Esophagus muscularis mucosa (tissue), 4 donors: ENCODE measurements at regions not wholly inside any gene's neighbourhood (a gene's known extent, or its start where the extent isn't known, plus 50 kb on each side); places are given as distances from the start of the nearest gene placed in this dataset.

Experiments
- DNase-seq: peaks from one replicate; pipeline ENCODE4 v3.0.0-alpha.2; 2017; ENCODE audit errors: extremely low spot score
- H3K27ac ChIP-seq, 4 donors: fragments of 200-600 bp; sonication (generic); replicated peaks in 1 of 4; 1 replicate in 3 of 4; 2 replicates in 1 of 4; pipeline ENCODE4 v1.5.1; 2016 to 2019; ENCODE audit warnings: mild to moderate bottlenecking in 1 of 4
- H3K27me3 ChIP-seq, 4 donors: fragments of 200-600 bp; sonication (generic); one replicate each; pipeline versions ENCODE4 v1.5.1 to v1.6.0; 2016 to 2019
- H3K36me3 ChIP-seq, 4 donors: fragments of 200-600 bp; sonication (generic); one replicate each; pipeline ENCODE4 v1.5.1; 2016 to 2019
- H3K4me1 ChIP-seq, 4 donors: fragments of 200-600 bp; sonication (generic); one replicate each; pipeline ENCODE4 v1.5.1; 2016 to 2019
- H3K4me3 ChIP-seq, 4 donors: fragments of 200-600 bp; sonication (generic); 1 replicate in 2 of 4; 2 replicates in 2 of 4; pipeline ENCODE4 v1.5.1; 2016 to 2019; ENCODE audit warnings: mild to moderate bottlenecking in 4 of 4, moderate library complexity in 1 of 4
- H3K9me3 ChIP-seq, 4 donors: fragments of 200-600 bp; sonication (generic); 1 replicate in 3 of 4; 2 replicates in 1 of 4; pipeline ENCODE4 v1.5.1; 2016 to 2019
- CTCF ChIP-seq, 3 experiments: fragments of 200-600 bp in 2 of 3; fragments of 450-650 bp in 1 of 3; sonication (generic) in 2 of 3; IDR thresholded peaks; one replicate each; pipeline ENCODE4 v1.5.1; 2017 to 2019; ENCODE audit warnings: antibody characterized with exemption in 3 of 3, mild to moderate bottlenecking in 2 of 3, moderate library complexity in 1 of 3
- EP300 ChIP-seq: sonication (generic); formaldehyde crosslinking; IDR thresholded peaks from one replicate; pipeline ENCODE4 v1.6.1; 2017; ENCODE audit warnings: antibody characterized with exemption
- POLR2A ChIP-seq: fragments of 450-650 bp; IDR thresholded peaks from one replicate; pipeline ENCODE4 v1.6.1; 2017; ENCODE audit warnings: antibody characterized with exemption, moderate library complexity, mild to moderate bottlenecking, low read depth
- POLR2AphosphoS5 ChIP-seq, 2 donors: sonication (generic); formaldehyde crosslinking; IDR thresholded peaks; one replicate each; pipeline ENCODE4 v1.6.1; 2017; ENCODE audit warnings: antibody characterized with exemption in 2 of 2
- WGBS: methylation state at CpG from one replicate; pipeline ENCODE4 v1.1.5; 2018; 5-methylcytosine and 5-hydroxymethylcytosine counted together
- intact Hi-C: fragments of 100-400 bp; cut with DNase I; formaldehyde crosslinking; loops from one replicate; pipeline ENCODE4 v1.15.1; 2023

- no peak overlapping the region for H3K4me3 ChIP-seq
- no peak for DNase-seq
- H3K27ac ChIP-seq = no peak overlapping the region
- H3K4me1 ChIP-seq = peaks cover 0 to 12% (median 0%) of the 10 kb centered on the region in 4 donors
- H3K27me3 ChIP-seq = no peaks in the 10 kb centered on the region
- intact Hi-C loops = no loop called here
- TF ChIP-seq POLR2AphosphoS5 (IDR thresholded peaks at IDR 0.05) (no peak), POLR2A (no peak), EP300 (no peak), CTCF (IDR thresholded peaks at IDR 0.05) (no peak)
- H3K36me3 ChIP-seq = no peaks in the 10 kb centered on the region
- no peaks in the 10 kb centered on the region for H3K9me3 ChIP-seq
Observed at GRCh38 chr2:145166731-145167302, 646.9 kb upstream of the ZEB2 start.

GRCh38 chr2:145161656-145162055 lies 641.7 kb upstream of the ZEB2 start:
- no peak for DNase-seq
- Histone ChIP-seq H3K4me3 (no peak overlapping the region), H3K4me1 (peaks cover 10 to 29% (median 22%) of the 10 kb centered on the region in 4 donors), H3K27ac (no peak overlapping the region), H3K27me3 (no peaks in the 10 kb centered on the region), H3K9me3 (no peaks in the 10 kb centered on the region), H3K36me3 (no peaks in the 10 kb centered on the region)
- 90% methylated on average over 2 of the region's 2 CpGs for WGBS
- intact Hi-C loops = no loop called here
- TF ChIP-seq POLR2AphosphoS5 (IDR thresholded peaks at IDR 0.05) (no peak), CTCF (IDR thresholded peaks at IDR 0.05) (no peak), EP300 (no peak), POLR2A (no peak)

GRCh38 chr2:145160855-145161254 lies 640.9 kb upstream of the ZEB2 start:
- Histone ChIP-seq H3K4me3 (no peak overlapping the region), H3K27ac (no peak overlapping the region), H3K4me1 (peaks cover 10 to 29% (median 22%) of the 10 kb centered on the region in 4 donors), H3K9me3 (no peaks in the 10 kb centered on the region), H3K27me3 (no peaks in the 10 kb centered on the region), H3K36me3 (no peaks in the 10 kb centered on the region)
- WGBS = 90% methylated on average over 1 of the region's 1 CpG
- DNase-seq = no peak
- no peak for TF ChIP-seq CTCF (IDR thresholded peaks at IDR 0.05)
- no peak for TF ChIP-seq EP300
- TF ChIP-seq POLR2A = no peak
- no peak for TF ChIP-seq POLR2AphosphoS5 (IDR thresholded peaks at IDR 0.05)
- intact Hi-C loops = no loop called here

- no peaks in the 10 kb centered on the region for H3K9me3 ChIP-seq
- no peak for TF ChIP-seq EP300
- TF ChIP-seq POLR2A = no peak
- TF ChIP-seq POLR2AphosphoS5 (IDR thresholded peaks at IDR 0.05) = no peak
- no peak for TF ChIP-seq CTCF (IDR thresholded peaks at IDR 0.05)
- intact Hi-C loops = no loop called here
- no peaks in the 10 kb centered on the region for H3K27me3 ChIP-seq
- no peaks in the 10 kb centered on the region for H3K36me3 ChIP-seq
- no peak for DNase-seq
- whole genome bisulfite sequencing = 74% methylated on average over 2 of the region's 2 CpGs
- no peak overlapping the region for H3K4me3 ChIP-seq
- H3K4me1 ChIP-seq = peaks cover 10 to 29% (median 22%) of the 10 kb centered on the region in 4 donors
- no peak overlapping the region for H3K27ac ChIP-seq
Observed at GRCh38 chr2:145159676-145160075, 639.8 kb upstream of the ZEB2 start.
